HEK293 (cell line): ENCODE measurements at regions not wholly inside any gene's neighbourhood (a gene's known extent, or its start where the extent isn't known, plus 50 kb on each side); places are given as distances from the start of the nearest gene placed in this dataset.

Source experiments
- CTCF ChIA-PET: fragments of 350-600 bp; formaldehyde crosslinking; extraction: SDS; loops from one replicate; lab custom pipeline; 2021; ENCODE audit warnings: antibody characterized with exemption; lab: Yijun Ruan, JAX
- POLR2A ChIA-PET: fragments of 300-600 bp; formaldehyde crosslinking; extraction: SDS; loops from one replicate; lab custom pipeline; 2020; ENCODE audit warnings: antibody characterized with exemption, inconsistent platforms; lab: Yijun Ruan, JAX
- H3K27ac ChIP-seq: fragments of 200-500 bp; sonication (Bioruptor generic); 2 replicates; pipeline ENCODE4 v1.5.1; 2014; ENCODE audit warnings: low read depth, low read length, control low read depth, inconsistent platforms; ENCODE audit errors: extremely low read depth
- H3K36me3 ChIP-seq, 2 experiments: fragments of 200-500 bp in 1 of 2; sonication (Bioruptor generic) in 1 of 2; 1 replicate in 1 of 2; 2 replicates in 1 of 2; pipeline ENCODE4 v1.5.1; 2014 to 2017; ENCODE audit warnings: inconsistent platforms in 2 of 2, low read length in 2 of 2; ENCODE audit not compliant: control insufficient read depth in 2 of 2, insufficient read depth in 1 of 2
- H3K4me1 ChIP-seq: fragments of 200-500 bp; sonication (Bioruptor generic); 2 replicates; pipeline ENCODE4 v1.5.1; 2014; ENCODE audit warnings: mild to moderate bottlenecking, low read length, inconsistent platforms; ENCODE audit not compliant: control insufficient read depth, insufficient read depth
- H3K4me3 ChIP-seq: 2 replicates; pipeline ENCODE4 v1.5.1; 2011; ENCODE audit warnings: low read depth, mild to moderate bottlenecking, control low read depth, low read length, moderate library complexity
- H3K9me3 ChIP-seq: fragments of 200-500 bp; sonication (Bioruptor generic); 2 replicates; pipeline ENCODE4 v1.5.1; 2014; ENCODE audit warnings: low read depth, low read length, inconsistent platforms; ENCODE audit not compliant: control insufficient read depth, insufficient read depth
- AEBP2 ChIP-seq: fragments of 450-650 bp; formaldehyde crosslinking; IDR thresholded peaks from 2 replicates; pipeline ENCODE4 v1.5.1; 2016; ENCODE audit warnings: missing biosample characterization, missing genetic modification characterization, borderline replicate concordance
- FEZF1 ChIP-seq: fragments of 450-650 bp; formaldehyde crosslinking; IDR thresholded peaks from 2 replicates; pipeline ENCODE4 v1.5.1; 2016; ENCODE audit warnings: missing biosample characterization, missing genetic modification characterization
- IKZF3 ChIP-seq: fragments of 450-650 bp; IDR thresholded peaks from 2 replicates; pipeline ENCODE4 v1.5.0; 2018; ENCODE audit warnings: missing biosample characterization, mild to moderate bottlenecking, missing genetic modification characterization, moderate library complexity
- KLF17 ChIP-seq: fragments of 450-650 bp; formaldehyde crosslinking; IDR thresholded peaks from 2 replicates; pipeline ENCODE4 v1.5.1; 2016; ENCODE audit warnings: missing biosample characterization, missing genetic modification characterization
- MEIS1 ChIP-seq: sonication (generic); formaldehyde crosslinking; IDR thresholded peaks from 2 replicates; pipeline ENCODE4 v1.8.1; 2022; ENCODE audit warnings: missing genetic modification reagents, mild to moderate bottlenecking, borderline replicate concordance
- SCRT1 ChIP-seq: fragments of 450-650 bp; formaldehyde crosslinking; IDR thresholded peaks from 2 replicates; pipeline ENCODE4 v1.5.1; 2016; ENCODE audit warnings: missing biosample characterization, missing genetic modification characterization, borderline replicate concordance
- SP7 ChIP-seq: fragments of 450-650 bp; formaldehyde crosslinking; IDR thresholded peaks from 2 replicates; pipeline ENCODE4 v1.5.1; 2016; ENCODE audit warnings: missing biosample characterization, missing genetic modification characterization
- TRIM28 ChIP-seq: IDR thresholded peaks from 2 replicates; pipeline ENCODE4 v1.6.1; 2011; ENCODE audit warnings: low read length, control low read depth, borderline replicate concordance
- ZBTB21 ChIP-seq: fragments of 450-650 bp; formaldehyde crosslinking; IDR thresholded peaks from 2 replicates; pipeline ENCODE4 v1.5.1; 2017; ENCODE audit warnings: missing biosample characterization, missing genetic modification characterization
- ZNF10 ChIP-seq: fragments of 450-650 bp; formaldehyde crosslinking; IDR thresholded peaks from 2 replicates; pipeline ENCODE4 v1.5.1; 2017; ENCODE audit warnings: missing biosample characterization, missing genetic modification characterization
- ZNF112 ChIP-seq: fragments of 450-650 bp; formaldehyde crosslinking; IDR thresholded peaks from 2 replicates; pipeline ENCODE4 v1.5.0; 2017; ENCODE audit warnings: missing biosample characterization, missing genetic modification characterization
- ZNF138 ChIP-seq: fragments of 450-650 bp; formaldehyde crosslinking; IDR thresholded peaks from 2 replicates; pipeline ENCODE4 v1.5.1; 2016; ENCODE audit warnings: missing biosample characterization, missing genetic modification characterization, borderline replicate concordance
- ZNF148 ChIP-seq: fragments of 450-650 bp; formaldehyde crosslinking; IDR thresholded peaks from 2 replicates; pipeline ENCODE4 v1.5.0; 2017; ENCODE audit warnings: missing biosample characterization, missing genetic modification characterization, borderline replicate concordance
- ZNF169 ChIP-seq: fragments of 450-650 bp; formaldehyde crosslinking; IDR thresholded peaks from 2 replicates; pipeline ENCODE4 v1.5.1; 2016; ENCODE audit warnings: missing biosample characterization, missing genetic modification characterization
- ZNF202 ChIP-seq: fragments of 450-650 bp; formaldehyde crosslinking; IDR thresholded peaks from 2 replicates; pipeline ENCODE4 v1.5.1; 2016; ENCODE audit warnings: missing biosample characterization, missing genetic modification characterization, borderline replicate concordance
- ZNF211 ChIP-seq: fragments of 450-650 bp; formaldehyde crosslinking; IDR thresholded peaks from 2 replicates; pipeline ENCODE4 v1.5.1; 2016; ENCODE audit warnings: low read depth, missing biosample characterization, missing genetic modification characterization
- ZNF23 ChIP-seq: fragments of 450-650 bp; formaldehyde crosslinking; IDR thresholded peaks from 2 replicates; pipeline ENCODE4 v1.5.1; 2016; ENCODE audit warnings: missing biosample characterization, missing genetic modification characterization, borderline replicate concordance
- ZNF324 ChIP-seq: fragments of 450-650 bp; formaldehyde crosslinking; IDR thresholded peaks from 2 replicates; pipeline ENCODE4 v1.5.1; 2016; ENCODE audit warnings: missing biosample characterization, missing genetic modification characterization
- ZNF341 ChIP-seq: fragments of 450-650 bp; formaldehyde crosslinking; IDR thresholded peaks from 2 replicates; pipeline ENCODE4; 2016; ENCODE audit warnings: low read depth, missing biosample characterization, missing genetic modification characterization
- ZNF398 ChIP-seq: fragments of 450-650 bp; formaldehyde crosslinking; IDR thresholded peaks from 2 replicates; pipeline ENCODE4 v1.5.1; 2017; ENCODE audit warnings: missing biosample characterization, missing genetic modification characterization
- ZNF501 ChIP-seq: fragments of 450-650 bp; formaldehyde crosslinking; IDR thresholded peaks from 2 replicates; pipeline ENCODE4 v1.5.1; 2016; ENCODE audit warnings: missing biosample characterization, missing genetic modification characterization
- ZNF530 ChIP-seq: fragments of 450-650 bp; formaldehyde crosslinking; IDR thresholded peaks from 2 replicates; pipeline ENCODE4 v1.5.1; 2016; ENCODE audit warnings: low read depth, missing biosample characterization, missing genetic modification characterization
- ZNF548 ChIP-seq: fragments of 450-650 bp; formaldehyde crosslinking; IDR thresholded peaks from 2 replicates; pipeline ENCODE4 v1.5.1; 2016; ENCODE audit warnings: missing biosample characterization, missing genetic modification characterization
- ZNF600 ChIP-seq: fragments of 450-650 bp; formaldehyde crosslinking; IDR thresholded peaks from 2 replicates; pipeline ENCODE4 v1.5.1; 2016; ENCODE audit warnings: missing biosample characterization, missing genetic modification characterization
- ZNF623 ChIP-seq: fragments of 450-650 bp; formaldehyde crosslinking; IDR thresholded peaks from 2 replicates; pipeline ENCODE4 v1.5.1; 2016; ENCODE audit warnings: missing biosample characterization, missing genetic modification characterization
- ZNF654 ChIP-seq: fragments of 450-650 bp; formaldehyde crosslinking; IDR thresholded peaks from 2 replicates; pipeline ENCODE4 v1.5.1; 2016; ENCODE audit warnings: low read depth, missing biosample characterization, missing genetic modification characterization
- ZNF792 ChIP-seq: fragments of 450-650 bp; formaldehyde crosslinking; IDR thresholded peaks from 2 replicates; pipeline ENCODE4 v1.5.1; 2016; ENCODE audit warnings: missing biosample characterization, missing genetic modification characterization
- ZNF830 ChIP-seq: fragments of 450-650 bp; IDR thresholded peaks from 2 replicates; pipeline ENCODE4 v1.5.0; 2018; ENCODE audit warnings: missing biosample characterization, missing genetic modification characterization, low read depth, mild to moderate bottlenecking, moderate library complexity
- ZSCAN16 ChIP-seq: fragments of 450-650 bp; formaldehyde crosslinking; IDR thresholded peaks from 2 replicates; pipeline ENCODE4 v1.5.1; 2016; ENCODE audit warnings: missing biosample characterization, missing genetic modification characterization

- no peak for TF ChIP-seq ZNF830
- no peak for TF ChIP-seq ZNF202 (tag by site-specific recombination)
- no peak for TF ChIP-seq FEZF1 (tag by site-specific recombination)
- TF ChIP-seq ZNF548 (tag by site-specific recombination), result no peak
- no peak for TF ChIP-seq ZNF169 (tag by site-specific recombination)
- TF ChIP-seq ZNF501 (tag by site-specific recombination), result no peak
- TF ChIP-seq MEIS1, result no peak
- no peak for TF ChIP-seq ZNF398
- TF ChIP-seq AEBP2, result no peak
- CTCF ChIA-PET, result interaction anchor here (1.3 kb wide), 1 partner anchor 172 kb away, joined by 3 read pairs; no protein-coding TSS in a partner anchor
- Histone ChIP-seq H3K4me3 (no peak overlapping the region), H3K27ac (no peak overlapping the region), H3K4me1 (no peaks in the 10 kb centered on the region), H3K36me3 (no peaks in the 10 kb centered on the region), H3K9me3 (no peaks in the 10 kb centered on the region)
- POLR2A ChIA-PET, result no interaction called here
Measured at GRCh38 chr20:21874921-21875320, 169.5 kb downstream of the PAX1 start.

GRCh38 chr20:21874127-21874526, 168.7 kb downstream of the PAX1 start:
- POLR2A ChIA-PET, result no interaction called here

GRCh38 chr20:21873291-21873690, 167.8 kb downstream of the PAX1 start:
- no peak overlapping the region for H3K4me3 ChIP-seq
- TF ChIP-seq ZNF148 (tag by site-specific recombination), result no peak
- no peak for TF ChIP-seq IKZF3
- no peak for TF ChIP-seq ZNF600
- TF ChIP-seq SCRT1 (tag by site-specific recombination), result no peak
- CTCF ChIA-PET, result interaction anchor here (0.6 kb wide), 1 partner anchor 178 kb away, joined by 3 read pairs; no protein-coding TSS in a partner anchor
- H3K9me3 ChIP-seq, result no peaks in the 10 kb centered on the region
- H3K27ac ChIP-seq, result no peak overlapping the region
- no peaks in the 10 kb centered on the region for H3K4me1 ChIP-seq
- POLR2A ChIA-PET, result no interaction called here
- no peaks in the 10 kb centered on the region for H3K36me3 ChIP-seq

More at GRCh38 chr20:21874127-21874526, 168.7 kb downstream of the PAX1 start:
- Histone ChIP-seq H3K27ac (no peak overlapping the region), H3K4me1 (no peaks in the 10 kb centered on the region), H3K9me3 (no peaks in the 10 kb centered on the region), H3K4me3 (no peak overlapping the region), H3K36me3 (no peaks in the 10 kb centered on the region)
- CTCF ChIA-PET, result interaction anchor here (1.3 kb wide), 1 partner anchor 171 kb away, joined by 3 read pairs; no protein-coding TSS in a partner anchor
- TF ChIP-seq ZNF112 (tag by site-specific recombination) (no peak), ZNF654 (tag by site-specific recombination) (no peak), ZNF23 (tag by site-specific recombination) (no peak), ZNF211 (tag by site-specific recombination) (no peak), ZSCAN16 (tag by site-specific recombination) (no peak), ZNF169 (tag by site-specific recombination) (no peak), TRIM28 (no peak), ZNF138 (tag by site-specific recombination) (no peak), ZNF10 (tag by site-specific recombination) (no peak), ZNF324 (tag by site-specific recombination) (no peak), ZNF530 (tag by site-specific recombination) (no peak), ZNF792 (tag by site-specific recombination) (no peak), KLF17 (tag by site-specific recombination) (no peak), ZNF623 (tag by site-specific recombination) (no peak), ZNF341 (tag by site-specific recombination) (no peak), ZBTB21 (no peak), SP7 (no peak)
